ENCODE measurements at regions not wholly inside any gene's neighbourhood (a gene's known extent, or its start where the extent isn't known, plus 50 kb on each side); places are given as distances from the start of the nearest gene placed in this dataset.

GRCh38 chr7:122944682-122945303 is 50.7 kb downstream of the TAS2R16 start:
- Histone ChIP-seq H3K4me1 (replicated peaks; ENCODE audit: insufficient read depth) (no peaks in the 10 kb centered on the region), H3K79me2 (ENCODE audit: low read depth) (no peaks in the 10 kb centered on the region), H3K9me3 (ENCODE audit: insufficient read depth, low read depth) (no peaks in the 10 kb centered on the region), H3K36me3 (ENCODE audit: low read depth) (no peaks in the 10 kb centered on the region), H2AFZ (no peak overlapping the region), H3K4me2 (no peak overlapping the region), H3K9me2 (ENCODE audit: insufficient read depth) (no peaks in the 10 kb centered on the region), H3F3A (ENCODE audit: insufficient read depth, low read depth) (no peaks in the 10 kb centered on the region), H4K20me1 (ENCODE audit: insufficient read depth) (no peaks in the 10 kb centered on the region), H3K27me3 (ENCODE audit: insufficient read depth, low read depth) (no peaks in the 10 kb centered on the region), H3K4me3 (no peak overlapping the region), H3K27ac (no peak overlapping the region)
- ChIA-PET CTCF (interaction anchor here (0.7 kb wide), 1 partner anchor 422 kb away, joined by 3 read pairs; no protein-coding TSS in a partner anchor), POLR2A (ENCODE audit: unreplicated experiment) (no interaction called here)
- intact Hi-C loops (cut with micrococcal nuclease; ENCODE audit: unreplicated experiment): no loop called here
- no peak for TF ChIP-seq EZH2 (IDR thresholded peaks at IDR 0.05; ENCODE audit: low read depth)
- no peak for TF ChIP-seq CTCF (conservative IDR thresholded peaks at IDR 0.05)
- no peak for DNase-seq
- BruUV-seq (replicated peaks): no TSS peak

- ChIA-PET CTCF (no interaction called here), POLR2A (ENCODE audit: unreplicated experiment) (no interaction called here)
- no peak for DNase-seq
- no peaks in the 10 kb centered on the region for H3K36me3 ChIP-seq (ENCODE audit: low read depth)
- no peaks in the 10 kb centered on the region for H3K4me1 ChIP-seq (replicated peaks; ENCODE audit: insufficient read depth)
- H3K9me3 ChIP-seq (ENCODE audit: insufficient read depth, low read depth): no peaks in the 10 kb centered on the region
- no peak overlapping the region for H2AFZ ChIP-seq
- no peak overlapping the region for H3K4me2 ChIP-seq
- intact Hi-C loops (cut with micrococcal nuclease; ENCODE audit: unreplicated experiment): no loop called here
- no peaks in the 10 kb centered on the region for H3K9me2 ChIP-seq (ENCODE audit: insufficient read depth)
- TF ChIP-seq EZH2 (IDR thresholded peaks at IDR 0.05; ENCODE audit: low read depth) (no peak), CTCF (conservative IDR thresholded peaks at IDR 0.05) (no peak)
- H3K79me2 ChIP-seq (ENCODE audit: low read depth): no peaks in the 10 kb centered on the region
- no peak overlapping the region for H3K4me3 ChIP-seq
- H3K27ac ChIP-seq: no peak overlapping the region
- H3K27me3 ChIP-seq (ENCODE audit: insufficient read depth, low read depth): no peaks in the 10 kb centered on the region
- H3F3A ChIP-seq (ENCODE audit: insufficient read depth, low read depth): no peaks in the 10 kb centered on the region
- BruUV-seq (replicated peaks): no TSS peak
- no peaks in the 10 kb centered on the region for H4K20me1 ChIP-seq (ENCODE audit: insufficient read depth)
Observed at GRCh38 chr7:122942765-122943164, 52.7 kb downstream of the TAS2R16 start.

- Histone ChIP-seq H3K9me3 (ENCODE audit: insufficient read depth, low read depth) (no peaks in the 10 kb centered on the region), H2AFZ (no peak overlapping the region), H3K4me1 (replicated peaks; ENCODE audit: insufficient read depth) (no peaks in the 10 kb centered on the region), H3K4me3 (no peak overlapping the region), H3F3A (ENCODE audit: insufficient read depth, low read depth) (no peaks in the 10 kb centered on the region), H4K20me1 (ENCODE audit: insufficient read depth) (no peaks in the 10 kb centered on the region), H3K27ac (no peak overlapping the region), H3K36me3 (ENCODE audit: low read depth) (no peaks in the 10 kb centered on the region), H3K4me2 (no peak overlapping the region), H3K27me3 (ENCODE audit: insufficient read depth, low read depth) (no peaks in the 10 kb centered on the region), H3K79me2 (ENCODE audit: low read depth) (no peaks in the 10 kb centered on the region), H3K9me2 (ENCODE audit: insufficient read depth) (no peaks in the 10 kb centered on the region)
- TF ChIP-seq EZH2 (IDR thresholded peaks at IDR 0.05; ENCODE audit: low read depth): no peak
- TF ChIP-seq CTCF (conservative IDR thresholded peaks at IDR 0.05): no peak
- POLR2A ChIA-PET (ENCODE audit: unreplicated experiment): no interaction called here
- CTCF ChIA-PET: no interaction called here
- no TSS peak for BruUV-seq (replicated peaks)
- DNase-seq: no peak
- intact Hi-C loops (cut with micrococcal nuclease; ENCODE audit: unreplicated experiment): no loop called here
Observed at GRCh38 chr7:122942059-122942458, 53.4 kb downstream of the TAS2R16 start.
